DOHH2 (cell line): ENCODE measurements at regions not wholly inside any gene's neighbourhood (a gene's known extent, or its start where the extent isn't known, plus 50 kb on each side); places are given as distances from the start of the nearest gene placed in this dataset.

Experiments
- H3F3A ChIP-seq: fragments of 200-600 bp; sonication (generic), shearing (Covaris generic); 2 replicates; pipeline ENCODE4 v1.6.0; 2016; ENCODE audit warnings: antibody characterized with exemption, mild to moderate bottlenecking; ENCODE audit not compliant: control insufficient read depth, insufficient read depth
- H3K27ac ChIP-seq: fragments of 200-600 bp; sonication (generic); 2 replicates; pipeline ENCODE4 v1.5.1; 2014; ENCODE audit warnings: low read depth, mild to moderate bottlenecking, low read length, moderate library complexity
- H3K27me3 ChIP-seq: fragments of 200-600 bp; sonication (generic); 2 replicates; pipeline ENCODE4 v1.6.1; 2014; ENCODE audit warnings: mild to moderate bottlenecking, low read length, mixed read lengths; ENCODE audit not compliant: control insufficient read depth
- H3K36me3 ChIP-seq: fragments of 200-600 bp; sonication (generic); 2 replicates; pipeline ENCODE4 v1.6.1; 2014; ENCODE audit warnings: mild to moderate bottlenecking, low read length, moderate library complexity, mixed read lengths; ENCODE audit not compliant: control insufficient read depth
- H3K4me1 ChIP-seq: fragments of 200-600 bp; sonication (generic); 2 replicates; pipeline ENCODE4 v1.6.1; 2014; ENCODE audit warnings: mild to moderate bottlenecking, low read length, mixed read lengths; ENCODE audit not compliant: control insufficient read depth
- H3K4me2 ChIP-seq: fragments of 200-600 bp; sonication (generic); 2 replicates; pipeline ENCODE4 v1.6.0; 2014; ENCODE audit warnings: mild to moderate bottlenecking, low read length, moderate library complexity
- H3K4me3 ChIP-seq: fragments of 200-600 bp; sonication (generic); 2 replicates; pipeline ENCODE4 v1.5.1; 2014; ENCODE audit warnings: mild to moderate bottlenecking, low read length, mixed read lengths
- H3K79me2 ChIP-seq: fragments of 200-600 bp; sonication (generic); 2 replicates; pipeline ENCODE4 v1.6.1; 2014; ENCODE audit warnings: mild to moderate bottlenecking, low read length, mixed read lengths; ENCODE audit not compliant: control insufficient read depth
- H3K9me2 ChIP-seq: fragments of 200-600 bp; sonication (generic); replicated peaks from 2 replicates; pipeline ENCODE4 v1.6.1; 2014; ENCODE audit warnings: mild to moderate bottlenecking, low read length, mixed read lengths; ENCODE audit not compliant: control insufficient read depth
- H3K9me3 ChIP-seq: fragments of 200-600 bp; sonication (generic); 2 replicates; pipeline ENCODE4 v1.6.1; 2014; ENCODE audit warnings: antibody characterized with exemption, low read length, mixed read lengths; ENCODE audit not compliant: control insufficient read depth, insufficient read depth
- H4K20me1 ChIP-seq: fragments of 200-600 bp; sonication (generic); 2 replicates; pipeline ENCODE4 v1.6.0; 2014; ENCODE audit warnings: low read depth, mild to moderate bottlenecking, antibody characterized with exemption, low read length, moderate library complexity; ENCODE audit not compliant: control insufficient read depth, insufficient read depth
- EZH2phosphoT487 ChIP-seq: fragments of 200-600 bp; sonication (generic); IDR thresholded peaks from 2 replicates; pipeline ENCODE4 v1.6.1; 2017; ENCODE audit warnings: borderline replicate concordance, mild to moderate bottlenecking, antibody characterized with exemption, low read length, moderate library complexity, mixed read lengths
- TF ChIP-seq, protein P1 (sequence below): fragments of 200-600 bp; sonication (generic); IDR thresholded peaks from one replicate; pipeline ENCODE4 v1.5.1; 2014; ENCODE audit warnings: antibody characterized with exemption, mild to moderate bottlenecking, low read depth, low read length; ENCODE audit not compliant: poor library complexity, severe bottlenecking

DNA sequence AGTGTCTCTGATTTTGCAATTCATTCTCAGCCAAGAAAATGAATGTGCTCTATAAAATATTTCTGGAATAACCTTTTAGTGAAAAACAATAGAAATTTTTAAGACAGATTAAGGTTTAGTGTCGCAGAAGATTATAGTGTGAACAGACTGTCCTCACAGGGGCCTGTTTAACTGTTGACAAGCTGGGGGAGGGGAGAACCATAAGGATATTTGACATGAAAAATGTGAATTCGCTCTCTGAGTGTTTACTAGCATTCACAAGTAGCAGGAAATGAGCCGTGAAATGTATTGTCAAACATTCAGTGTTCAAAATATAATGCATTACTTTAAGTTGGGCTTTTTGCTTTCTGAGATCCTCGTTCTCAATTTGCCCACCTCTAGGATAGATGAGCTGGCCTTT is 134.8 kb upstream of the TSHZ2 start:
- Histone ChIP-seq H3K36me3 (no peaks in the 10 kb centered on the region), H3K27ac (no peak overlapping the region), H4K20me1 (no peaks in the 10 kb centered on the region), H3K4me2 (no peak overlapping the region), H3K9me3 (no peaks in the 10 kb centered on the region), H3K9me2 (no peaks in the 10 kb centered on the region), H3K4me1 (no peaks in the 10 kb centered on the region), H3F3A (no peaks in the 10 kb centered on the region), H3K4me3 (no peak overlapping the region), H3K27me3 (no peaks in the 10 kb centered on the region), H3K79me2 (no peaks in the 10 kb centered on the region)
- TF ChIP-seq EZH2phosphoT487 = no peak
- TF ChIP-seq, protein P1, sequence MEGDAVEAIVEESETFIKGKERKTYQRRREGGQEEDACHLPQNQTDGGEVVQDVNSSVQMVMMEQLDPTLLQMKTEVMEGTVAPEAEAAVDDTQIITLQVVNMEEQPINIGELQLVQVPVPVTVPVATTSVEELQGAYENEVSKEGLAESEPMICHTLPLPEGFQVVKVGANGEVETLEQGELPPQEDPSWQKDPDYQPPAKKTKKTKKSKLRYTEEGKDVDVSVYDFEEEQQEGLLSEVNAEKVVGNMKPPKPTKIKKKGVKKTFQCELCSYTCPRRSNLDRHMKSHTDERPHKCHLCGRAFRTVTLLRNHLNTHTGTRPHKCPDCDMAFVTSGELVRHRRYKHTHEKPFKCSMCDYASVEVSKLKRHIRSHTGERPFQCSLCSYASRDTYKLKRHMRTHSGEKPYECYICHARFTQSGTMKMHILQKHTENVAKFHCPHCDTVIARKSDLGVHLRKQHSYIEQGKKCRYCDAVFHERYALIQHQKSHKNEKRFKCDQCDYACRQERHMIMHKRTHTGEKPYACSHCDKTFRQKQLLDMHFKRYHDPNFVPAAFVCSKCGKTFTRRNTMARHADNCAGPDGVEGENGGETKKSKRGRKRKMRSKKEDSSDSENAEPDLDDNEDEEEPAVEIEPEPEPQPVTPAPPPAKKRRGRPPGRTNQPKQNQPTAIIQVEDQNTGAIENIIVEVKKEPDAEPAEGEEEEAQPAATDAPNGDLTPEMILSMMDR = no peak

GRCh38 chr20:52833901-52834300 is 138.3 kb upstream of the TSHZ2 start:
- no peaks in the 10 kb centered on the region for H4K20me1 ChIP-seq
- no peaks in the 10 kb centered on the region for H3K4me1 ChIP-seq
- no peaks in the 10 kb centered on the region for H3K9me3 ChIP-seq
- H3K27me3 ChIP-seq = no peaks in the 10 kb centered on the region
- H3K9me2 ChIP-seq = no peaks in the 10 kb centered on the region
- H3K4me3 ChIP-seq = no peak overlapping the region
- H3K79me2 ChIP-seq = no peaks in the 10 kb centered on the region
- no peak overlapping the region for H3K4me2 ChIP-seq
- H3K36me3 ChIP-seq = no peaks in the 10 kb centered on the region
- TF ChIP-seq, protein P1 = no peak
- TF ChIP-seq EZH2phosphoT487 = no peak
- no peak overlapping the region for H3K27ac ChIP-seq
- no peaks in the 10 kb centered on the region for H3F3A ChIP-seq

GRCh38 chr20:52832151-52832774 is 139.9 kb upstream of the TSHZ2 start:
- no peak overlapping the region for H3K4me2 ChIP-seq
- TF ChIP-seq, protein P1 = no peak
- no peak for TF ChIP-seq EZH2phosphoT487
- no peaks in the 10 kb centered on the region for H3K4me1 ChIP-seq
- no peak overlapping the region for H3K4me3 ChIP-seq
- H4K20me1 ChIP-seq = no peaks in the 10 kb centered on the region
- no peaks in the 10 kb centered on the region for H3K36me3 ChIP-seq
- no peaks in the 10 kb centered on the region for H3K9me3 ChIP-seq
- no peak overlapping the region for H3K27ac ChIP-seq
- H3K9me2 ChIP-seq = no peaks in the 10 kb centered on the region
- no peaks in the 10 kb centered on the region for H3K27me3 ChIP-seq
- H3K79me2 ChIP-seq = no peaks in the 10 kb centered on the region
- H3F3A ChIP-seq = no peaks in the 10 kb centered on the region
